Gastrocnemius medialis (tissue), 4 donors: ENCODE measurements at regions not wholly inside any gene's neighbourhood (a gene's known extent, or its start where the extent isn't known, plus 50 kb on each side); places are given as distances from the start of the nearest gene placed in this dataset.

Experiments
- POLR2A ChIP-seq, 2 donors: fragments of 450-650 bp; IDR thresholded peaks; one replicate each; pipeline ENCODE4 v1.6.1; 2017; ENCODE audit warnings: antibody characterized with exemption in 2 of 2, mild to moderate bottlenecking in 2 of 2, moderate library complexity in 2 of 2
- TF ChIP-seq, protein P1 (sequence below), 5 experiments: fragments of 450-650 bp in 3 of 5; fragments of 200-600 bp in 2 of 5; sonication (generic) in 2 of 5; IDR thresholded peaks in 4 of 5; conservative IDR thresholded peaks in 1 of 5; 1 replicate in 4 of 5; 2 replicates in 1 of 5; pipeline ENCODE4 v1.5.1; 2016 to 2019; ENCODE audit warnings: antibody characterized with exemption in 5 of 5, mild to moderate bottlenecking in 3 of 5, moderate library complexity in 3 of 5

DNA sequence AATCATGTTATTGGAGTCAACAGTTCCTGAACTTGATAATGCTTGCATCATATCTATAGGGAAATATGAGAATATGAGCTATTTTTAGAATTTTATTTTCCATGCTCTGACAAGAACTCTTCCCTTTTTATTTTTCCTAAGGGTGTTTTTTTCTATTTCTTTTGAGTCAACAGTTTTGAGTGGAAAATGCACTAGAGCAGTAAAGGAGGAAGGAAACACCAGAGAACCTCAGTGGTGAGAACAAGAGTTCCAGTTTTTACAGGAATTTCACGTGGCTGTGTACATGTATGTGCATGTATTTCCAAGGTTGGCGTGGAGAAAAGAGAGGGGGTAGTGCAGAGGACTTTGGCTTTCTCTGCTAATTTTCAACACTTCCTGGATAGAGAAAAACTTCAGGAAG, 63.6 kb upstream of the TNFSF18 start:
- TF ChIP-seq, protein P1, sequence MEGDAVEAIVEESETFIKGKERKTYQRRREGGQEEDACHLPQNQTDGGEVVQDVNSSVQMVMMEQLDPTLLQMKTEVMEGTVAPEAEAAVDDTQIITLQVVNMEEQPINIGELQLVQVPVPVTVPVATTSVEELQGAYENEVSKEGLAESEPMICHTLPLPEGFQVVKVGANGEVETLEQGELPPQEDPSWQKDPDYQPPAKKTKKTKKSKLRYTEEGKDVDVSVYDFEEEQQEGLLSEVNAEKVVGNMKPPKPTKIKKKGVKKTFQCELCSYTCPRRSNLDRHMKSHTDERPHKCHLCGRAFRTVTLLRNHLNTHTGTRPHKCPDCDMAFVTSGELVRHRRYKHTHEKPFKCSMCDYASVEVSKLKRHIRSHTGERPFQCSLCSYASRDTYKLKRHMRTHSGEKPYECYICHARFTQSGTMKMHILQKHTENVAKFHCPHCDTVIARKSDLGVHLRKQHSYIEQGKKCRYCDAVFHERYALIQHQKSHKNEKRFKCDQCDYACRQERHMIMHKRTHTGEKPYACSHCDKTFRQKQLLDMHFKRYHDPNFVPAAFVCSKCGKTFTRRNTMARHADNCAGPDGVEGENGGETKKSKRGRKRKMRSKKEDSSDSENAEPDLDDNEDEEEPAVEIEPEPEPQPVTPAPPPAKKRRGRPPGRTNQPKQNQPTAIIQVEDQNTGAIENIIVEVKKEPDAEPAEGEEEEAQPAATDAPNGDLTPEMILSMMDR (IDR thresholded peaks at IDR 0.05 in 4 of 5, conservative IDR thresholded peaks at IDR 0.05 in 1 of 5): no peak
- no peak for TF ChIP-seq POLR2A (IDR thresholded peaks at IDR 0.05)
